Left renal pelvis (tissue), 4 donors: ENCODE measurements at regions not wholly inside any gene's neighbourhood (a gene's known extent, or its start where the extent isn't known, plus 50 kb on each side); places are given as distances from the start of the nearest gene placed in this dataset.
"Not testable (repeated sequence)": the region's sequence is repeated elsewhere in the genome, so short reads cannot be mapped to it uniquely, and the experiment has no call there.

Source experiments
- DNase-seq, 4 donors: peaks; one replicate each; pipeline ENCODE4 v3.0.0-alpha.2; 2013; ENCODE audit warnings: low read depth in 4 of 4, low spot score in 3 of 4

DNA sequence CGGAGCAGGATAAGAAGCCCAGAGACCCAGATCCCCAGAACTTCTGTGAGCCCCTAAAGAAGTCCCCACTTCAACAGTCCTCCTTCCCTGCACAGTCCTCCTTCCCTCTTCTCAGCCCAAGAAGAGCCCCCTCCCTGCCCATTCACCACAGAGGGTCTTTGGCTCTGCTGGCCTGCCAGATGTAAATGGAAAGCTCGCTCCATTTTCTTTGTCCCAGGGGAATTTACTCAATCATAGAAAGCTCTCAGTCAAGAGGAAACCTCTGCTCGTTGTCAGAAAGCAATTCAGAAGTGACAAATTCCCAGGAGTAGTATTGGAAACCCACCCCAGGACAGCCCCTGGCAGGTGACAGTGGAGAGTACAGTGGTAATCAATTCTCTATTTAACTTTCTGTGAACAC, 105.5 kb upstream of the SMAD3 start:
- no peak for DNase-seq

DNA sequence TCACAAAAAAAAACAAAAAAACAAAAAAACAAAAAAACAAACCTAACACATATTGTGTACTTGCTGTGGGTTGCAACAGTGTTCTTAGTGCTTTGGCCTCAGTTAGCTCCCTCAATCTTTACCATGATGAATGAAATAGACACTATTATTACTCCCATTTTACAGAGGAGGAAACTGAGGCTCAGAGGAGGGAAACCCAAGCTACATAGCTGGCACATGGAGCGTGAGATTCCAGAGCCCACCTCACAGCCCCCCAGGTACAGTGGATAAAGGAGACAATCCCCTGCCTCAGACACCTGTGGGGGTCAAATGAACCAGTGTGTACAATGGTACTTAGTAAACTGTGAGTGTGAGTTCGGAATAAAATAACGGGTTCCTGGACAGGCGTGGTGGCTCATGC, 104.9 kb upstream of the SMAD3 start:
- DNase-seq: no peak

- DNase-seq: no peak
These were observed 104.0 kb upstream of the SMAD3 start for GRCh38 chr15:66961407-66961884.

- no peak for DNase-seq
These were observed 103.5 kb upstream of the SMAD3 start for GRCh38 chr15:66961901-66962300.

DNA sequence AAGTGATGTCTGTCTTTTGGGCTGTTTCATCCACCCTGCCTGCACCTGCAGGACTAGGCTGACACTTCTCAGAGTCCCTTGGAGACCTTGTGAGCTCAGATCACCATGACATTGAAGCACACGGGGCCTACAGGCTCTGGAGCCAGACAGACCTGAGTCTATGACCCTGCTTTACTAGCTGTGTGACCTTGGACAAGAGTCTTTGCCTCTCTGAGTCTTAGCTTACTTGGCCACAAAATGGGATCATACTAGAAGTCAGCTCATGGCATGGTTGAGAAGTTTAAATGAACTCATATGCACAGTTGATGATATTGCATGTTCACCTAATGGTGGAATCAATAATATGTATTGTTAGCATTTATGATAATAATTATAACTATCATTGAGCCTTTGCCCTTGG, 102.9 kb upstream of the SMAD3 start:
- no peak for DNase-seq

DNA sequence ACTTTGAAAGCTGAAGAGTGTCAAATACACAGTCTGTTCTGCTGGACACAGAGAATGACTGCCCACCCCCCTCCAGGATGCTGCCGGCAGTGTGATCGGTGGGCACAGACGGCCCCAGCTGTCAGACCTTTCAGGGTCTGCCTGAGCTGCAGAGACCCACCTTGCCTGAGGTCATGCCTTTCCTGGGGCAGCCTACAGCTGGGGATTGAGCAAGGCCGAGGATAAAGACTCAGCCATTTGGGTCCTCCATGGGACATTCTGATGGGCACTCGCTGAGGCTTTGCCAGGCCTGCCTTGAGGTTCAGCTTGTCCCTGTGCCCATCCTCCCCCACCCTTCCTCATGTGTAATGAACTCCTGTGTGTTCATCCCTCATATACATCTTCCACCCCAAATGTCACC, 102.3 kb upstream of the SMAD3 start:
- no peak for DNase-seq

- no peak for DNase-seq
These were observed 101.7 kb upstream of the SMAD3 start for GRCh38 chr15:66963710-66964109.

- no peak for DNase-seq
These were observed 101.2 kb upstream of the SMAD3 start for GRCh38 chr15:66964111-66964738.

GRCh38 chr15:66964791-66965190, 100.6 kb upstream of the SMAD3 start:
- no peak for DNase-seq

DNA sequence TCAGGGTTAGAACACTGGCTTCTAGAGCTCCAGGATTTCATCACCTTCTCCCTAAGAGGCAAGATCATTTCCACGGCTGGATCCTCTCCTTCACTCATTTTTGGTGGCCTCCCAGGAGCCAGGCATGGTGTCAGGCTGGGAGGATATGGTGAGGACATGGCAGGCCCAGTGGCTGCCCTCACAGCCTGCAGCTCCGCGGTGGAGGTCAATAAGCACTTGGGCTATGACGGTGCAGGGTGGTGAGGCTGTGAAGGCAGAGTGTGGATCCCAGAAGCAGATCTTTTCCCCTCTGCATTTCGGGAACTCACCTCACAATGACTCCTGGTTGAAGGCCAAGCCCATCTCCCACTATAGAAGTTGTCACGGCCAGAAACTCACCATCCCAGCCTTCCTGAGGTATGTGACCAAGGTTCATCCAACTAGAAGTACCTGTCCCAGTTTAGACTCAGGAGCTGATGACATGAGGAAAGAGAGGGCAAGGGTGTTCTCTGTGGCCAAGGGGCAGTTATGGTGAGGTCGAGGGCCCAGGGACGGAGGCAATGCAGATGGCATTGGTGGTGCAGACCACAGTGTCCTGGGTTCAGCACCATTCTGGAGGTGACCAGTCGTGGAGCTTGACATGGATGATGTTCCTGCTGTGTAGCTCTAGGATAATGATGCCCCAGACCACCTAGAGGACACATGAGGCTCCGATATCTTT, 100.1 kb upstream of the SMAD3 start:
- no peak for DNase-seq

- DNase-seq: no peak
These were observed 99.1 kb upstream of the SMAD3 start for GRCh38 chr15:66966256-66966655.

GRCh38 chr15:66968806-66969596, 96.4 kb upstream of the SMAD3 start:
- DNase-seq: no peak

DNA sequence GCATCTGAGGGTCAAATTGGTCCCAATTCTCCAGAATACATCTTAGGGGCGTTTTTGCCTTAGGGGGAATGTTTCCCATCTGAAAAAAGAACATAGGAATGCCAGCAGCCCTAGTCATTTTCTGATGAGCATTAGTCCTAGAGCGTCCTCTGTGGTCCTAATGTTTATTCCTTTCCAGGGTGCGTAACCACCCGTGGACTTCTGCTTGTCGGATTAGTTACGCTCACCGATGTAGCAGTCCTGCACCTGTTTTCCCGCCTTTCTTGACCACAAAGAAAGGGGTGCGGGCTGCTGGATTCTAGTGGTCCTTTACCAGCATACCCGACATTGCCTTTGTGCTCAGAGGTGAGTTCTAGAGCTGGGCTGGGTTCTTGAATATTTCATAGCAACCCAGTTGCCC, 91.3 kb upstream of the SMAD3 start:
- DNase-seq: not testable (repeated sequence)

DNA sequence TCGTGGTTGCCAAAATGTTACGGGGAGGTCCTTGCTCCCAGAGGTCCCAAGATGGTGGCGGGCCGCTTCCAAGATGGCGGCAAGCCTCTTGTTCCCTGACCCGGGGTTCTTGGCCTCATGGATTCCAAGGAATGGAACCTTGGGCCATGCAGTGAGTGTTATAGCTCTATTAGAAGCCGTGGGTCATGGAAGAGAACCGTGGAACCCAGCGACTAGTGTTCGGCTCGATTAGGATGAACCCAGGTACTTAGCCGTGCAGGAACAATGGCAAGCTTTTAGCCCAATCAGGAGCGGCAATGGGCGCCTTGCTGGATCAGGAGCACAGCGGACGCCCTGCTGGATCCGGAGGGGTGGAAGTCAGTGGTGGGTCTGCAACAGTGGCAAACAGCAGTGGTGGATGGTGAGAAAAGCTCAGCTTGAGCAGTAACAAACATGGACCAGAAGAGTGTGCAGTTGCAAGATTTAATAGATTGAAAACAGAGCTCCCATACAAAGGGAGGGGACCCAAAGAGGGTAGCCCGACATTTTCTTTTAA, 89.2 kb upstream of the SMAD3 start:
- DNase-seq: not testable (repeated sequence)

GRCh38 chr15:66980326-66980725, 85.1 kb upstream of the SMAD3 start:
- DNase-seq: not testable (repeated sequence)

- no peak for DNase-seq
These were observed 83.6 kb upstream of the SMAD3 start for GRCh38 chr15:66981771-66982170.

GRCh38 chr15:66982250-66982649, 83.2 kb upstream of the SMAD3 start:
- no peak for DNase-seq

DNA sequence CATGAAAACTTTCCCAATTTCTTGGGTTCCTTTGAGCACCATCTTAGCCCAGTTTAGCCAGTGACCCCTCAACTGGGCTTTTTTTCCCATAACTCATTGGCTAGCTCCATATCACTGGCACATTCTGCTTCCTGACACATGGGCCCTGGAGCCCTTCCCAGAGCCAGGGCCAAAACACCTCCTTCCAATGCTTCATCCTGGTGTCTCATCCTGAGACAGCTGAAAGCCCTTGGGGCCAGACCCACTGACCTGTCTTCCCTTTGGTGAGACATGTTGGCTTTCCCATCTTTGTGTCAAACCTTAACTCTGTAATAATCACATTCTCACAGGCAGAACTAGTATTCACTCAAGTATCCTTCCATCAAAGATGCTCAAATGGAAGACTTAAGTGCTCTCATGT, 82.6 kb upstream of the SMAD3 start:
- DNase-seq: no peak

- no peak for DNase-seq
These were observed 79.7 kb upstream of the SMAD3 start for GRCh38 chr15:66985653-66986052.

DNA sequence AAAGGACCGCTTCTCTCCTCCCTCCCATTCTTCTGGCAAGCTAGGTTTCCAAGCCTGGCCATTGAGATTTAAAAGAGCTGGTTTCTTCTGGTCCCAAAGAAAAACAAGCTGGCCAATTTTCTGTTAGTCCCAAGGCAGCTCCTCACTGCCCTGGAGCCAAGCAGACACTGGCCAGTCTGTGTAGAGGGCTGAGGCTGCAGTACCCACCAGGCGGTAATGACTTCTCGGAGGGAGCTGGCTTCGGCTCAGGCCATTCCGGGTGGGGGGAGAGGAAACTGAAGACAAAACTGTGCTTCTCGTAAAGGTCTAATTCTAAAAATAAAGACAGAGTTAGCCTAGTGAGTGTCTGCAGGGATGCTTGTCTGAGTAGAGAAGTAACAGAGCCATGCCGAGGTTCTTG, 78.5 kb upstream of the SMAD3 start:
- DNase-seq: no peak

DNA sequence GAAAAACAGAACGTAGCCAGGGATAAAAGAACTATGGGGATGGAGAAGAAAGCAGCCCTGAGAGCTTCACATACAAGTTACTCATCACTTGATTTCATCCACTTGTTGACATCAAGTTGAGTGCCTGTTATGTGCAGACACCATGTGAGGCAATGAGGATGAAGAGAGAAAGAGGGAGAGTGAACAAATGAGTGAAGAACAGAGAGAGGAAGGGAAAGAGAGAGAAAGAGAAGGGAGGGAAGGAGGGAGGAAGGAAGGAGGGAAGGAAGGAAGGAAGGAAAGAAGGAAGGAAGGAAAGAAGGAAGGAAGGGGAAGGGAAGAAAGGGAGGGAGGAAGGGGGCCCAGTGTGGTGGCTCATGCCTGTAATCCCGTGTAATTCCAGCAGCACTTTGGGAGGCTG, 72.3 kb upstream of the SMAD3 start:
- no peak for DNase-seq
